Lower leg skin (tissue), 3 donors: ENCODE measurements at regions not wholly inside any gene's neighbourhood (a gene's known extent, or its start where the extent isn't known, plus 50 kb on each side); places are given as distances from the start of the nearest gene placed in this dataset.

Experiments used
- POLR2A ChIP-seq, 2 donors: fragments of 450-650 bp; IDR thresholded peaks; one replicate each; pipeline ENCODE4 v1.6.1; 2016 to 2017; ENCODE audit warnings: antibody characterized with exemption in 2 of 2, mild to moderate bottlenecking in 1 of 2, moderate library complexity in 1 of 2
- TF ChIP-seq, protein P1 (sequence below), 3 donors: fragments of 450-650 bp; IDR thresholded peaks; one replicate each; pipeline ENCODE4 v1.5.1; 2016; ENCODE audit warnings: antibody characterized with exemption in 3 of 3, mild to moderate bottlenecking in 3 of 3, moderate library complexity in 2 of 3

DNA sequence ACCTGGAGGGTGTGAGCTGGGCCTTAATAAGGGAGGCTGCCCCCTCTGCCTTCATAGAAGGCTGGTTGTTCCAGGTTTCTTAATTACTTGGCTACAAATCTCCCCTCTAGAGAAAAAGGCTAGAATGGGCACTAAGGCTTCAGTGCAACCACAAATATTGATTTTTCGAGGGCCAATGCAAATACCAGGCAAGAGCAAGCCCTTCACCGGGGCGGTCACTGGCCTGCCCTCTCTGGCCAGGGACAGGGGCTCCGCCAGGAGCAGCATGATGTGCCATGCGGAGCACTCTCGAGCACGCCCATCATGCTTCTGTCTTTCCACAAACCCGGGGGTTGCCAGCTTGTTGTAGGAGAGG, 127.8 kb upstream of the SPACA7 start:
- TF ChIP-seq POLR2A (IDR thresholded peaks at IDR 0.05), result no peak
- TF ChIP-seq, protein P1, sequence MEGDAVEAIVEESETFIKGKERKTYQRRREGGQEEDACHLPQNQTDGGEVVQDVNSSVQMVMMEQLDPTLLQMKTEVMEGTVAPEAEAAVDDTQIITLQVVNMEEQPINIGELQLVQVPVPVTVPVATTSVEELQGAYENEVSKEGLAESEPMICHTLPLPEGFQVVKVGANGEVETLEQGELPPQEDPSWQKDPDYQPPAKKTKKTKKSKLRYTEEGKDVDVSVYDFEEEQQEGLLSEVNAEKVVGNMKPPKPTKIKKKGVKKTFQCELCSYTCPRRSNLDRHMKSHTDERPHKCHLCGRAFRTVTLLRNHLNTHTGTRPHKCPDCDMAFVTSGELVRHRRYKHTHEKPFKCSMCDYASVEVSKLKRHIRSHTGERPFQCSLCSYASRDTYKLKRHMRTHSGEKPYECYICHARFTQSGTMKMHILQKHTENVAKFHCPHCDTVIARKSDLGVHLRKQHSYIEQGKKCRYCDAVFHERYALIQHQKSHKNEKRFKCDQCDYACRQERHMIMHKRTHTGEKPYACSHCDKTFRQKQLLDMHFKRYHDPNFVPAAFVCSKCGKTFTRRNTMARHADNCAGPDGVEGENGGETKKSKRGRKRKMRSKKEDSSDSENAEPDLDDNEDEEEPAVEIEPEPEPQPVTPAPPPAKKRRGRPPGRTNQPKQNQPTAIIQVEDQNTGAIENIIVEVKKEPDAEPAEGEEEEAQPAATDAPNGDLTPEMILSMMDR (IDR thresholded peaks at IDR 0.05), result no peak
